Caco-2 (cell line): ENCODE measurements at regions not wholly inside any gene's neighbourhood (a gene's known extent, or its start where the extent isn't known, plus 50 kb on each side); places are given as distances from the start of the nearest gene placed in this dataset.

Experiments used
- BruUV-seq: library from RNA; stranded (reverse); fragments of 400-500 nt; replicated peaks from 2 replicates; lab custom pipeline; 2021; lab: Mats Ljungman, UMichigan
- CTCF ChIA-PET: fragments of 300-600 bp; sonication (Branson Sonifier 250); formaldehyde crosslinking; loops from one replicate; lab custom pipeline; 2022; ENCODE audit warnings: antibody characterized with exemption; lab: Charles Lee
- POLR2A ChIA-PET: fragments of 300-600 bp; sonication (Branson Sonifier 250); formaldehyde crosslinking; loops from one replicate; lab custom pipeline; 2022; ENCODE audit warnings: antibody characterized with exemption; lab: Charles Lee
- DNase-seq, 2 experiments: peaks; one replicate each; pipeline versions ENCODE4 v3.0.0 to v3.0.0-alpha.2; 2020 to 2022
- H3K27me3 ChIP-seq: replicated peaks from 2 replicates; pipeline ENCODE4 v1.6.0; 2011; ENCODE audit warnings: low read length; ENCODE audit not compliant: control insufficient read depth, insufficient read depth
- H3K36me3 ChIP-seq: 2 replicates; pipeline ENCODE4 v1.5.1; 2011; ENCODE audit warnings: low read length; ENCODE audit not compliant: control insufficient read depth, insufficient read depth
- H3K4me1 ChIP-seq: fragments of 250-450 bp; sonication (Bioruptor Pico); 2 replicates; pipeline ENCODE4 v1.5.1; 2020; ENCODE audit warnings: mild to moderate bottlenecking
- H3K4me3 ChIP-seq: 2 replicates; pipeline ENCODE4 v1.5.1; 2011; ENCODE audit warnings: low read depth, mild to moderate bottlenecking, control low read depth, low read length
- H3K9me3 ChIP-seq: fragments of 250-450 bp; sonication (Bioruptor Pico); 2 replicates; pipeline ENCODE4 v1.5.1; 2020; ENCODE audit warnings: mild to moderate bottlenecking, moderate library complexity
- H3K27ac Mint-ChIP-seq: one replicate; pipeline ENCODE4 v1.8.0; 2022; ENCODE audit warnings: mixed read lengths; ENCODE audit not compliant: unreplicated experiment
- H3K27me3 Mint-ChIP-seq: one replicate; pipeline ENCODE4 v1.8.0; 2022; ENCODE audit warnings: mixed read lengths; ENCODE audit not compliant: insufficient read depth, unreplicated experiment
- H3K36me3 Mint-ChIP-seq: one replicate; pipeline ENCODE4 v1.8.0; 2022; ENCODE audit warnings: mild to moderate bottlenecking, mixed read lengths; ENCODE audit not compliant: insufficient read depth, unreplicated experiment
- H3K4me1 Mint-ChIP-seq: one replicate; pipeline ENCODE4 v1.8.0; 2022; ENCODE audit warnings: low read depth, mixed read lengths; ENCODE audit not compliant: unreplicated experiment
- H3K4me3 Mint-ChIP-seq: one replicate; pipeline ENCODE4 v1.8.0; 2022; ENCODE audit warnings: mild to moderate bottlenecking, moderate library complexity, mixed read lengths; ENCODE audit not compliant: unreplicated experiment
- H3K9me3 Mint-ChIP-seq: one replicate; pipeline ENCODE4 v1.8.0; 2022; ENCODE audit warnings: mixed read lengths; ENCODE audit not compliant: unreplicated experiment
- CTCF ChIP-seq, 2 experiments: fragments of 200-600 bp in 1 of 2; IDR thresholded peaks; 1 replicate in 1 of 2; 2 replicates in 1 of 2; pipeline versions ENCODE4 v1.5.1 to v1.8.0; 2011 to 2022; ENCODE audit warnings: antibody characterized with exemption in 1 of 2, control low read depth in 1 of 2, inconsistent platforms in 1 of 2, low read depth in 1 of 2, low read length in 1 of 2, mild to moderate bottlenecking in 1 of 2, moderate library complexity in 1 of 2; ENCODE audit not compliant: insufficient read depth in 1 of 2, severe bottlenecking in 1 of 2, unreplicated experiment in 1 of 2
- intact Hi-C: fragments of 100-400 bp; cut with micrococcal nuclease; formaldehyde crosslinking; loops from one replicate; pipeline ENCODE4 v1.10.0; 2022; ENCODE audit not compliant: unreplicated experiment

- H3K27me3 ChIP-seq, result no peaks in the 10 kb centered on the region
- peaks cover 15% of the 10 kb centered on the region for H3K9me3 ChIP-seq
- no peak for TF ChIP-seq CTCF (IDR thresholded peaks at IDR 0.05; ENCODE audit: insufficient read depth in 1 of 2, low read depth in 1 of 2, low read length in 1 of 2, severe bottlenecking in 1 of 2, unreplicated experiment in 1 of 2)
- Mint-ChIP-seq H3K4me1 (peaks cover 7% of the 10 kb centered on the region), H3K27me3 (no peaks in the 10 kb centered on the region), H3K27ac (no peak overlapping the region), H3K9me3 (peaks cover 7% of the 10 kb centered on the region), H3K36me3 (no peaks in the 10 kb centered on the region), H3K4me3 (peak overlapping the region; percentile 69)
- no TSS peak for BruUV-seq
- intact Hi-C loops, result no loop called here
- ChIA-PET POLR2A (no interaction called here), CTCF (interaction anchor here (0.6 kb wide), 1 partner anchor 168 kb away, joined by 3 read pairs; no protein-coding TSS in a partner anchor)
- no peaks in the 10 kb centered on the region for H3K36me3 ChIP-seq
- no peak overlapping the region for H3K4me3 ChIP-seq
- no peak for DNase-seq
- peaks cover 19% of the 10 kb centered on the region for H3K4me1 ChIP-seq
Observed at GRCh38 chr10:3366043-3366442, 193.5 kb upstream of the PITRM1 start.

GRCh38 chr10:3365630-3366029 is 193.0 kb upstream of the PITRM1 start:
- peaks cover 7% of the 10 kb centered on the region for H3K4me1 Mint-ChIP-seq

GRCh38 chr10:3364768-3365480 is 192.3 kb upstream of the PITRM1 start:
- Histone ChIP-seq H3K27me3 (no peaks in the 10 kb centered on the region), H3K36me3 (no peaks in the 10 kb centered on the region), H3K9me3 (peaks cover 23% of the 10 kb centered on the region), H3K4me3 (peak overlapping the region; percentile 20), H3K4me1 (peaks cover 19% of the 10 kb centered on the region)
- H3K36me3 Mint-ChIP-seq, result no peaks in the 10 kb centered on the region
- TF ChIP-seq CTCF (IDR thresholded peaks at IDR 0.05; ENCODE audit: insufficient read depth in 1 of 2, low read depth in 1 of 2, low read length in 1 of 2, severe bottlenecking in 1 of 2, unreplicated experiment in 1 of 2), result no peak
- H3K4me3 Mint-ChIP-seq, result peak overlapping the region; percentile 69
- peaks cover 18% of the 10 kb centered on the region for H3K9me3 Mint-ChIP-seq
- ChIA-PET CTCF (interaction anchor here (0.6 kb wide), 1 partner anchor 192 kb away, joined by 3 read pairs; the partner anchor contains the start of gene PITRM1), POLR2A (no interaction called here)
- peaks cover 7% of the 10 kb centered on the region for H3K4me1 Mint-ChIP-seq
- intact Hi-C loops, result no loop called here
- no peaks in the 10 kb centered on the region for H3K27me3 Mint-ChIP-seq
- peak; percentile 59 to 64 for DNase-seq
- H3K27ac Mint-ChIP-seq, result peak overlapping the region; percentile 76
- no TSS peak for BruUV-seq

More at GRCh38 chr10:3365630-3366029, 193.0 kb upstream of the PITRM1 start:
- Histone ChIP-seq H3K4me3 (peak overlapping the region; percentile 11), H3K36me3 (no peaks in the 10 kb centered on the region), H3K4me1 (peaks cover 19% of the 10 kb centered on the region), H3K27me3 (no peaks in the 10 kb centered on the region), H3K9me3 (peaks cover 19% of the 10 kb centered on the region)
- TF ChIP-seq CTCF (IDR thresholded peaks at IDR 0.05; ENCODE audit: insufficient read depth in 1 of 2, low read depth in 1 of 2, low read length in 1 of 2, severe bottlenecking in 1 of 2, unreplicated experiment in 1 of 2), result no peak
- intact Hi-C loops, result no loop called here
- Mint-ChIP-seq H3K27me3 (no peaks in the 10 kb centered on the region), H3K4me3 (peak overlapping the region; percentile 69), H3K36me3 (no peaks in the 10 kb centered on the region), H3K27ac (no peak overlapping the region), H3K9me3 (peaks cover 11% of the 10 kb centered on the region)
- POLR2A ChIA-PET, result no interaction called here
- CTCF ChIA-PET, result interaction anchor here (0.6 kb wide), 1 partner anchor 168 kb away, joined by 3 read pairs; no protein-coding TSS in a partner anchor
- BruUV-seq, result TSS peak; percentile 76
- peak in 1 of 2 experiments; percentile 32 for DNase-seq
